ENCODE measurements at regions not wholly inside any gene's neighbourhood (a gene's known extent, or its start where the extent isn't known, plus 50 kb on each side); places are given as distances from the start of the nearest gene placed in this dataset.

GRCh38 chr2:156897548-156897947, 360.0 kb upstream of the GALNT5 start:
- TF ChIP-seq CTCF (IDR thresholded peaks at IDR 0.05), result no peak
- no peak for TF ChIP-seq ZFX (IDR thresholded peaks at IDR 0.05; ENCODE audit: borderline replicate concordance)

All from 22Rv1 (cell line).